Smooth muscle cell of the brain vasculature (primary cell): ENCODE measurements at regions not wholly inside any gene's neighbourhood (a gene's known extent, or its start where the extent isn't known, plus 50 kb on each side); places are given as distances from the start of the nearest gene placed in this dataset.
"Not testable (repeated sequence)": the region's sequence is repeated elsewhere in the genome, so short reads cannot be mapped to it uniquely, and the experiment has no call there.

Source experiments
- DNase-seq: peaks from one replicate; pipeline ENCODE4 v3.0.0-alpha.2; 2012; ENCODE audit warnings: low read depth, low spot score

GRCh38 chr6:16827627-16828026, 66.4 kb upstream of the ATXN1 start:
- DNase-seq, result no peak

- DNase-seq, result no peak
These were observed 64.5 kb upstream of the ATXN1 start for GRCh38 chr6:16825784-16826183.

GRCh38 chr6:16824845-16825685, 63.8 kb upstream of the ATXN1 start:
- DNase-seq, result no peak

GRCh38 chr6:16823718-16824352, 62.6 kb upstream of the ATXN1 start:
- DNase-seq, result no peak

GRCh38 chr6:16822975-16823717, 61.9 kb upstream of the ATXN1 start:
- no peak for DNase-seq

GRCh38 chr6:16822529-16822928, 61.3 kb upstream of the ATXN1 start:
- DNase-seq, result no peak

GRCh38 chr6:16821834-16822264, 60.6 kb upstream of the ATXN1 start:
- DNase-seq, result no peak

- not testable (repeated sequence) for DNase-seq
These were observed 59.0 kb upstream of the ATXN1 start for GRCh38 chr6:16820262-16820661.

GRCh38 chr6:16819752-16820151, 58.5 kb upstream of the ATXN1 start:
- no peak for DNase-seq

GRCh38 chr6:16818992-16819626, 57.8 kb upstream of the ATXN1 start:
- DNase-seq, result no peak

GRCh38 chr6:16817594-16817993, 56.3 kb upstream of the ATXN1 start:
- DNase-seq, result no peak

- DNase-seq, result no peak
These were observed 55.6 kb upstream of the ATXN1 start for GRCh38 chr6:16816891-16817290.

- DNase-seq, result no peak
These were observed 51.7 kb upstream of the ATXN1 start for GRCh38 chr6:16812993-16813392.

- DNase-seq, result no peak
These were observed 50.2 kb upstream of the ATXN1 start for GRCh38 chr6:16811277-16811979.
